ENCODE measurements at regions not wholly inside any gene's neighbourhood (a gene's known extent, or its start where the extent isn't known, plus 50 kb on each side); places are given as distances from the start of the nearest gene placed in this dataset.

DNA sequence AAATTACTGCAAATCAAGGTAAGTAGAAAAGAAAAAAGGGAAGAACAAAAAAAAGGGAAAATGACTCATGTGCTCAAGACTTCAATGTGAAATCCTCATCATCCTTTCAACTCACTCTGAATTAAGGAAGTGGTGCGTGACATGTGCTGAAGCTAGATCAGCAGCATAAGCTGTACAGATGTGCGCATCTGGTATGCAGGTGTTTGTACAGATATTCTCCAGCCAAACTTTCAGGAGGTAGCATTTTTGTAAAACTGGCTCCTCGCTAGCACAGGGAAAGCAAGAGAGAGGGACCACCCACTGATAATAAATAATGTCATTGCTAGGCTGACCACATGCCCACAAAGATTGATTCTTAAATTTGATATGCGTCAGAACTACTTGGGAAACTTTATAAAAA, 253.9 kb upstream of the RGMB start:
- Histone ChIP-seq H4K91ac (replicated peaks; ENCODE audit: insufficient read length, low read length) (no peak overlapping the region), H3K18ac (ENCODE audit: extremely low read depth, low read length) (no peak overlapping the region), H3K56ac (replicated peaks; ENCODE audit: insufficient read length, low read depth, low read length) (no peak overlapping the region), H3K79me2 (ENCODE audit: control insufficient read depth in 1 of 2, insufficient read depth in 2 of 2, low read length in 2 of 2) (no peaks in the 10 kb centered on the region), H2BK120ac (replicated peaks; ENCODE audit: low read depth, low read length) (no peak overlapping the region), H2BK5ac (ENCODE audit: low read depth, low read length) (no peak overlapping the region), H3K23ac (ENCODE audit: insufficient read length) (no peak overlapping the region), H2AFZ (ENCODE audit: low read length) (no peak overlapping the region), H4K8ac (ENCODE audit: extremely low read depth, insufficient read depth, low read length) (no peak overlapping the region), H3K27ac (ENCODE audit: low read depth, low read length) (no peak overlapping the region), H2BK12ac (ENCODE audit: low read depth, low read length) (no peak overlapping the region), H2BK15ac (ENCODE audit: low read length) (no peak overlapping the region), H3K14ac (ENCODE audit: insufficient read length) (no peak overlapping the region), H3K4ac (replicated peaks; ENCODE audit: insufficient read length, low read depth, low read length) (no peak overlapping the region), H3K4me3 (ENCODE audit: extremely low read depth in 1 of 4, insufficient read depth in 2 of 4, low read depth in 3 of 4, low read length in 4 of 4) (no peak overlapping the region), H3K36me3 (ENCODE audit: control insufficient read depth in 2 of 4, insufficient read depth in 4 of 4, low read length in 3 of 4) (no peaks in the 10 kb centered on the region), H2AK5ac (ENCODE audit: low read depth, low read length) (no peak overlapping the region), H3K4me1 (replicated peaks in 1 of 4; ENCODE audit: control insufficient read depth in 3 of 4, insufficient read depth in 4 of 4, low read length in 3 of 4) (peaks cover 0 to 3% (median 0%) of the 10 kb centered on the region in 4 experiments; a peak in 1 of 7 replicates), H4K20me1 (replicated peaks in 1 of 2; ENCODE audit: control insufficient read depth in 1 of 2, insufficient read depth in 2 of 2, low read length in 2 of 2) (no peaks in the 10 kb centered on the region), H4K5ac (ENCODE audit: insufficient read length, low read depth, low read length) (no peak overlapping the region), H3K9me3 (ENCODE audit: insufficient read depth in 2 of 2, low read depth in 1 of 2, low read length in 1 of 2) (no peaks in the 10 kb centered on the region), H3K27me3 (replicated peaks in 1 of 4; ENCODE audit: control insufficient read depth in 3 of 4, extremely low read depth in 1 of 4, insufficient read depth in 3 of 4, low read length in 3 of 4) (no peaks in the 10 kb centered on the region), H2BK20ac (ENCODE audit: low read length) (no peak overlapping the region), H3K9ac (replicated peaks in 1 of 4; ENCODE audit: extremely low read depth in 1 of 4, low read depth in 3 of 4, low read length in 3 of 4) (no peak overlapping the region), H3K4me2 (ENCODE audit: insufficient read depth in 1 of 2, low read depth in 2 of 2, low read length in 2 of 2) (no peak overlapping the region), H3K79me1 (ENCODE audit: low read depth, low read length) (no peaks in the 10 kb centered on the region), H3K23me2 (ENCODE audit: low read depth, low read length) (no peaks in the 10 kb centered on the region)
- CTCF ChIA-PET (ENCODE audit: partially characterized antibody) = interaction anchor here (0.7 kb wide), 1 partner anchor 251 kb away, joined by 3 read pairs; no protein-coding TSS in a partner anchor
- TF ChIP-seq RNF2 (IDR thresholded peaks at IDR 0.05; ENCODE audit: borderline replicate concordance, low read depth, low read length, missing control alignments, poor library complexity, severe bottlenecking) = no peak
- TF ChIP-seq CBX8 (IDR thresholded peaks at IDR 0.05; ENCODE audit: borderline replicate concordance, low read depth, low read length) = no peak
- no peak for TF ChIP-seq KDM5A (IDR thresholded peaks at IDR 0.05; ENCODE audit: low read length)
- TF ChIP-seq YY1 (IDR thresholded peaks at IDR 0.05; ENCODE audit: low read depth, low read length) = no peak
- TF ChIP-seq CBX5 (IDR thresholded peaks at IDR 0.05; ENCODE audit: low read depth, low read length) = no peak
- TF ChIP-seq FOSL1 (IDR thresholded peaks at IDR 0.05; ENCODE audit: insufficient read depth, low read depth, low read length) = no peak
- TF ChIP-seq ZNF274 (IDR thresholded peaks at IDR 0.05; ENCODE audit: borderline replicate concordance, extremely low read depth, low read length) = no peak
- TF ChIP-seq, protein P1, sequence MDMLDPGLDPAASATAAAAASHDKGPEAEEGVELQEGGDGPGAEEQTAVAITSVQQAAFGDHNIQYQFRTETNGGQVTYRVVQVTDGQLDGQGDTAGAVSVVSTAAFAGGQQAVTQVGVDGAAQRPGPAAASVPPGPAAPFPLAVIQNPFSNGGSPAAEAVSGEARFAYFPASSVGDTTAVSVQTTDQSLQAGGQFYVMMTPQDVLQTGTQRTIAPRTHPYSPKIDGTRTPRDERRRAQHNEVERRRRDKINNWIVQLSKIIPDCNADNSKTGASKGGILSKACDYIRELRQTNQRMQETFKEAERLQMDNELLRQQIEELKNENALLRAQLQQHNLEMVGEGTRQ (IDR thresholded peaks at IDR 0.05; ENCODE audit: low read length) = no peak
- TF ChIP-seq EP300 (IDR thresholded peaks at IDR 0.05; ENCODE audit: borderline replicate concordance in 1 of 2, low read depth in 2 of 2, low read length in 2 of 2) = no peak
- no peak for TF ChIP-seq CHD1 (IDR thresholded peaks at IDR 0.05; ENCODE audit: low read depth, low read length)
- no peak for TF ChIP-seq POU5F1 (IDR thresholded peaks at IDR 0.05; ENCODE audit: low read depth, low read length)
- no peak for TF ChIP-seq JUND (IDR thresholded peaks at IDR 0.05; ENCODE audit: low read length)
- POLR2A ChIA-PET (ENCODE audit: partially characterized antibody) = no interaction called here
- 91% methylated on average over 4 of the region's 4 CpGs; no CpG with 5 or more reads in 1 of the 2 experiments for WGBS, 2 experiments (ENCODE audit: extremely low coverage in 1 of 2, insufficient coverage in 1 of 2, insufficient read length in 1 of 2, insufficient replicate concordance in 2 of 2, low coverage in 1 of 2, low lambda C conversion rate in 2 of 2, missing lambda C conversion rate in 1 of 2)
- FAIRE-seq = no peak
- no peak for DNase-seq (ENCODE audit: low read depth in 1 of 2, low spot score in 2 of 2)

All from H1 (cell line).